Neural cell (in vitro differentiated cells): ENCODE measurements at regions not wholly inside any gene's neighbourhood (a gene's known extent, or its start where the extent isn't known, plus 50 kb on each side); places are given as distances from the start of the nearest gene placed in this dataset.

Source experiments
- CTCF ChIP-seq: fragments of 450-650 bp; IDR thresholded peaks from 2 replicates; pipeline ENCODE4 v1.5.1; 2014; ENCODE audit warnings: antibody characterized with exemption, mild to moderate bottlenecking, moderate library complexity; ENCODE audit not compliant: poor library complexity, severe bottlenecking
- EP300 ChIP-seq: fragments of 450-650 bp; conservative IDR thresholded peaks from 2 replicates; pipeline ENCODE4 v1.6.1; 2014; ENCODE audit warnings: antibody characterized with exemption, mild to moderate bottlenecking, moderate library complexity; ENCODE audit not compliant: poor library complexity, severe bottlenecking
- EZH2 ChIP-seq: fragments of 200-600, 300-800 bp; shearing (Covaris generic), sonication (generic); IDR thresholded peaks from 2 replicates; pipeline ENCODE4 v1.6.1; 2014; ENCODE audit warnings: antibody characterized with exemption, low read length, borderline replicate concordance, mild to moderate bottlenecking; ENCODE audit not compliant: insufficient read depth, poor library complexity, severe bottlenecking
- MXI1 ChIP-seq: fragments of 450-650 bp; conservative IDR thresholded peaks from 2 replicates; pipeline ENCODE4 v1.6.1; 2014; ENCODE audit warnings: antibody characterized with exemption, mild to moderate bottlenecking; ENCODE audit not compliant: poor library complexity, severe bottlenecking
- POLR2AphosphoS5 ChIP-seq: IDR thresholded peaks from 2 replicates; pipeline ENCODE4 v1.6.1; 2012
- RAD21 ChIP-seq: fragments of 450-650 bp; conservative IDR thresholded peaks from 2 replicates; pipeline ENCODE4 v1.6.1; 2014; ENCODE audit warnings: antibody characterized with exemption, mild to moderate bottlenecking, moderate library complexity
- REST ChIP-seq: IDR thresholded peaks from 2 replicates; pipeline ENCODE4 v1.6.1; 2012; ENCODE audit warnings: borderline replicate concordance
- SMC3 ChIP-seq: fragments of 450-650 bp; conservative IDR thresholded peaks from 2 replicates; pipeline ENCODE4 v1.6.1; 2014; ENCODE audit warnings: antibody characterized with exemption, mild to moderate bottlenecking, moderate library complexity; ENCODE audit not compliant: poor library complexity
- TAF1 ChIP-seq: IDR thresholded peaks from 2 replicates; pipeline ENCODE4 v1.6.1; 2012; ENCODE audit warnings: low read depth

GRCh38 chr21:41616031-41616591 is 108.2 kb upstream of the TMPRSS2 start:
- TF ChIP-seq TAF1 (no peak), RAD21 (no peak), POLR2AphosphoS5 (no peak), SMC3 (no peak), CTCF (no peak), REST (no peak), EP300 (no peak), EZH2 (no peak), MXI1 (no peak)
